GM23338 (cell line): ENCODE measurements at regions not wholly inside any gene's neighbourhood (a gene's known extent, or its start where the extent isn't known, plus 50 kb on each side); places are given as distances from the start of the nearest gene placed in this dataset.

ENCODE experiments used
- ATAC-seq: fragments of 200-7000 bp; cut with Tn5 transposase; 3 replicates; pipeline ENCODE4 v1.9.1; 2020
- DNase-seq: peaks from one replicate; pipeline ENCODE4 v3.0.0-alpha.2; 2015; ENCODE audit warnings: low spot score
- H2AFZ ChIP-seq: fragments of 200-600 bp; sonication (generic); 2 replicates; pipeline ENCODE4 v1.8.0; 2016; ENCODE audit warnings: antibody characterized with exemption, mild to moderate bottlenecking, moderate library complexity
- H3F3A ChIP-seq: fragments of 200-600 bp; sonication (generic); replicated peaks from 2 replicates; pipeline ENCODE4 v1.8.0; 2017; ENCODE audit warnings: antibody characterized with exemption, mixed run types, low read depth
- H3K27ac ChIP-seq: fragments of 200-600 bp; sonication (generic); 2 replicates; pipeline ENCODE4 v1.6.1; 2016; ENCODE audit warnings: low read depth
- H3K27me3 ChIP-seq: fragments of 200-600 bp; sonication (generic); 2 replicates; pipeline ENCODE4 v1.8.0; 2016; ENCODE audit warnings: mild to moderate bottlenecking, mixed run types, moderate library complexity; ENCODE audit not compliant: insufficient read depth
- H3K36me3 ChIP-seq: fragments of 200-600 bp; sonication (generic); 2 replicates; pipeline ENCODE4 v1.8.0; 2016; ENCODE audit warnings: mild to moderate bottlenecking; ENCODE audit not compliant: insufficient read depth
- H3K4me1 ChIP-seq: fragments of 200-600 bp; sonication (generic); 2 replicates; pipeline ENCODE4 v1.8.0; 2016; ENCODE audit warnings: mild to moderate bottlenecking, moderate library complexity; ENCODE audit not compliant: insufficient read depth
- H3K4me2 ChIP-seq: fragments of 200-600 bp; sonication (generic); 2 replicates; pipeline ENCODE4 v1.7.1; 2017; ENCODE audit warnings: mixed run types
- H3K4me3 ChIP-seq: fragments of 200-600 bp; sonication (generic); 2 replicates; pipeline ENCODE4 v1.6.1; 2016; ENCODE audit warnings: mixed run types
- H3K79me2 ChIP-seq: fragments of 200-600 bp; sonication (generic); replicated peaks from 2 replicates; pipeline ENCODE4 v1.8.0; 2017; ENCODE audit warnings: mild to moderate bottlenecking; ENCODE audit not compliant: insufficient read depth
- H3K9me2 ChIP-seq: fragments of 200-600 bp; sonication (generic); 2 replicates; pipeline ENCODE4 v1.8.0; 2017; ENCODE audit not compliant: insufficient read depth
- H4K20me1 ChIP-seq: fragments of 200-600 bp; sonication (generic); replicated peaks from 2 replicates; pipeline ENCODE4 v1.8.0; 2017; ENCODE audit warnings: mild to moderate bottlenecking; ENCODE audit not compliant: insufficient read depth
- H3K27ac Mint-ChIP-seq: 2 replicates; pipeline ENCODE4 v1.8.0; 2020; ENCODE audit warnings: inconsistent platforms, mild to moderate bottlenecking, moderate library complexity, mixed read lengths
- H3K27me3 Mint-ChIP-seq: 3 replicates; pipeline ENCODE4 v1.8.0; 2022; ENCODE audit warnings: low read depth, mild to moderate bottlenecking, moderate library complexity, mixed read lengths, inconsistent platforms; ENCODE audit not compliant: insufficient read depth, poor library complexity
- H3K36me3 Mint-ChIP-seq: 3 replicates; pipeline ENCODE4 v1.8.0; 2021; ENCODE audit warnings: low read depth, mild to moderate bottlenecking, inconsistent platforms, moderate library complexity, mixed read lengths
- H3K4me1 Mint-ChIP-seq: 3 replicates; pipeline ENCODE4 v1.8.0; 2020; ENCODE audit warnings: mild to moderate bottlenecking, inconsistent platforms, mixed read lengths
- H3K4me3 Mint-ChIP-seq: 3 replicates; pipeline ENCODE4 v1.8.0; 2021; ENCODE audit warnings: moderate library complexity, mild to moderate bottlenecking, inconsistent platforms, mixed read lengths
- H3K9me3 Mint-ChIP-seq: 3 replicates; pipeline ENCODE4 v1.8.0; 2020; ENCODE audit warnings: moderate library complexity, mild to moderate bottlenecking, inconsistent platforms, mixed read lengths
- CREB1 ChIP-seq: fragments of 250-450 bp; sonication (Bioruptor Pico); IDR thresholded peaks from 2 replicates; pipeline ENCODE4 v1.5.0; 2020; ENCODE audit warnings: low read depth, mild to moderate bottlenecking, moderate library complexity
- CTCF ChIP-seq, 2 experiments: fragments of 200-600 bp in 1 of 2; sonication (generic) in 1 of 2; conservative IDR thresholded peaks; 2 replicates each; pipeline versions ENCODE4 v1.5.1 to v1.6.1; 2016 to 2017; ENCODE audit warnings: antibody characterized with exemption in 2 of 2, low read depth in 2 of 2, mild to moderate bottlenecking in 2 of 2, moderate library complexity in 1 of 2
- ETS1 ChIP-seq: IDR thresholded peaks from 2 replicates; pipeline ENCODE4 v1.6.1; 2016; ENCODE audit warnings: antibody characterized with exemption
- EZH2 ChIP-seq: fragments of 200-600 bp; sonication (generic); IDR thresholded peaks from one replicate; pipeline ENCODE4 v1.8.0; 2017; ENCODE audit warnings: antibody characterized with exemption, mild to moderate bottlenecking, low read depth; ENCODE audit not compliant: unreplicated experiment
- EZH2phosphoT487 ChIP-seq: fragments of 200-600 bp; sonication (generic); IDR thresholded peaks from one replicate; pipeline ENCODE4 v1.8.1; 2018; ENCODE audit warnings: antibody characterized with exemption; ENCODE audit not compliant: unreplicated experiment
- POLR2AphosphoS5 ChIP-seq: IDR thresholded peaks from 2 replicates; pipeline ENCODE4 v1.6.1; 2016; ENCODE audit warnings: antibody characterized with exemption, low read depth
- STAT1 ChIP-seq: IDR thresholded peaks from one replicate; pipeline ENCODE4 v1.6.1; 2016; ENCODE audit warnings: antibody characterized with exemption; ENCODE audit not compliant: unreplicated experiment
- ZNF114 ChIP-seq: fragments of 250-450 bp; sonication (Bioruptor Pico); IDR thresholded peaks from 2 replicates; pipeline ENCODE4 v1.5.0; 2020; ENCODE audit warnings: mild to moderate bottlenecking, moderate library complexity
- ZNF331 ChIP-seq: fragments of 250-450 bp; sonication (Bioruptor Pico); IDR thresholded peaks from 2 replicates; pipeline ENCODE4 v1.5.0; 2020; ENCODE audit warnings: low read depth, mild to moderate bottlenecking, moderate library complexity
- TF ChIP-seq, protein P1 (sequence below): IDR thresholded peaks from one replicate; pipeline ENCODE4 v1.6.1; 2018; ENCODE audit warnings: antibody characterized with exemption; ENCODE audit not compliant: unreplicated experiment

GRCh38 chr11:91776655-91777054 is 448.0 kb upstream of the FAT3 start (continued):
- TF ChIP-seq, protein P1, sequence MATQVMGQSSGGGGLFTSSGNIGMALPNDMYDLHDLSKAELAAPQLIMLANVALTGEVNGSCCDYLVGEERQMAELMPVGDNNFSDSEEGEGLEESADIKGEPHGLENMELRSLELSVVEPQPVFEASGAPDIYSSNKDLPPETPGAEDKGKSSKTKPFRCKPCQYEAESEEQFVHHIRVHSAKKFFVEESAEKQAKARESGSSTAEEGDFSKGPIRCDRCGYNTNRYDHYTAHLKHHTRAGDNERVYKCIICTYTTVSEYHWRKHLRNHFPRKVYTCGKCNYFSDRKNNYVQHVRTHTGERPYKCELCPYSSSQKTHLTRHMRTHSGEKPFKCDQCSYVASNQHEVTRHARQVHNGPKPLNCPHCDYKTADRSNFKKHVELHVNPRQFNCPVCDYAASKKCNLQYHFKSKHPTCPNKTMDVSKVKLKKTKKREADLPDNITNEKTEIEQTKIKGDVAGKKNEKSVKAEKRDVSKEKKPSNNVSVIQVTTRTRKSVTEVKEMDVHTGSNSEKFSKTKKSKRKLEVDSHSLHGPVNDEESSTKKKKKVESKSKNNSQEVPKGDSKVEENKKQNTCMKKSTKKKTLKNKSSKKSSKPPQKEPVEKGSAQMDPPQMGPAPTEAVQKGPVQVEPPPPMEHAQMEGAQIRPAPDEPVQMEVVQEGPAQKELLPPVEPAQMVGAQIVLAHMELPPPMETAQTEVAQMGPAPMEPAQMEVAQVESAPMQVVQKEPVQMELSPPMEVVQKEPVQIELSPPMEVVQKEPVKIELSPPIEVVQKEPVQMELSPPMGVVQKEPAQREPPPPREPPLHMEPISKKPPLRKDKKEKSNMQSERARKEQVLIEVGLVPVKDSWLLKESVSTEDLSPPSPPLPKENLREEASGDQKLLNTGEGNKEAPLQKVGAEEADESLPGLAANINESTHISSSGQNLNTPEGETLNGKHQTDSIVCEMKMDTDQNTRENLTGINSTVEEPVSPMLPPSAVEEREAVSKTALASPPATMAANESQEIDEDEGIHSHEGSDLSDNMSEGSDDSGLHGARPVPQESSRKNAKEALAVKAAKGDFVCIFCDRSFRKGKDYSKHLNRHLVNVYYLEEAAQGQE, result no peak

DNA sequence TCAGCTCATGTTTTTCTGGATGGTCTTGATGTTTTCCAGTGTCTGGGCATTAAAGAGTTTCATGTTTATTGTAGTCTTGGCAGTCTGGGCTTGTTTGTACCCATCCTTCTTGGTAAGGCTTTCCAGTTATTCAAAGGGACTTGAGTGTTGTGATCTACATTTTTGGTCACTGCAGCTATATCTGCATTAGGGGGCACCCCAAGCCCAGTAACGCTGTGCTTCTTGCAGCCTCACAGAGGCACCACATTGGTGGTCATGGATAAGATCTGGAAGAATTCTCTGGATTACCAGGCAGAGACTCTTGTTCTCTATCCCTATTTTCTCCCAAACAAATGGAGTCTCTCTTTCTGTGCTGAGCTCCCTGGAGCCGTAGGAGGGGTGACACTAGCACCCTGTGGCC is 451.5 kb upstream of the FAT3 start:
- TF ChIP-seq CTCF (conservative IDR thresholded peaks at IDR 0.05; ENCODE audit: low read depth in 2 of 2) (peak; percentile 65 to 83), CREB1 (CRISPR knock-in tag) (no peak)
- Histone ChIP-seq H3K36me3 (no peaks in the 10 kb centered on the region), H3K9me2 (peaks cover 9% of the 10 kb centered on the region; the same call in 1 of the 2 replicates), H3K27ac (no peak overlapping the region), H4K20me1 (no peaks in the 10 kb centered on the region), H3F3A (no peaks in the 10 kb centered on the region), H3K79me2 (no peaks in the 10 kb centered on the region), H3K4me2 (no peak overlapping the region), H3K4me3 (no peak overlapping the region), H3K4me1 (no peaks in the 10 kb centered on the region), H3K27me3 (no peaks in the 10 kb centered on the region), H2AFZ (0 out of 2 replicates have a peak overlapping the region, but pooled peaks have one; percentile 45)
- H3K36me3 Mint-ChIP-seq, result peaks cover 3% of the 10 kb centered on the region; the same call in 2 of the 3 replicates
- H3K27ac Mint-ChIP-seq, result no peak overlapping the region
- peak; percentile 53 for DNase-seq
- H3K4me1 Mint-ChIP-seq, result no peaks in the 10 kb centered on the region; the same call in 2 of the 3 replicates
- ATAC-seq, result peak; percentile 61; the same call in 2 of the 3 replicates
- H3K4me3 Mint-ChIP-seq, result no peak overlapping the region
- H3K9me3 Mint-ChIP-seq, result peaks cover 5% of the 10 kb centered on the region; the same call in 2 of the 3 replicates
- peaks cover 5% of the 10 kb centered on the region for H3K27me3 Mint-ChIP-seq

- Mint-ChIP-seq H3K4me1 (no peaks in the 10 kb centered on the region; the same call in 2 of the 3 replicates), H3K4me3 (no peak overlapping the region), H3K27me3 (peaks cover 5% of the 10 kb centered on the region), H3K9me3 (peaks cover 5% of the 10 kb centered on the region; the same call in 2 of the 3 replicates), H3K36me3 (peaks cover 3% of the 10 kb centered on the region; the same call in 2 of the 3 replicates), H3K27ac (no peak overlapping the region)
- H3K4me3 ChIP-seq, result no peak overlapping the region
- H3F3A ChIP-seq, result no peaks in the 10 kb centered on the region
- H2AFZ ChIP-seq, result no peak overlapping the region
- no peak overlapping the region for H3K4me2 ChIP-seq
- H3K27me3 ChIP-seq, result no peaks in the 10 kb centered on the region
- DNase-seq (no peak), ATAC-seq (no peak)
- H3K36me3 ChIP-seq, result no peaks in the 10 kb centered on the region
- no peaks in the 10 kb centered on the region for H3K79me2 ChIP-seq
- H3K9me2 ChIP-seq, result peaks cover 8% of the 10 kb centered on the region; the same call in 1 of the 2 replicates
- no peaks in the 10 kb centered on the region for H4K20me1 ChIP-seq
- H3K4me1 ChIP-seq, result no peaks in the 10 kb centered on the region
- no peak overlapping the region for H3K27ac ChIP-seq
- TF ChIP-seq, protein P1, result no peak
- no peak for TF ChIP-seq POLR2AphosphoS5
- no peak for TF ChIP-seq ZNF331 (CRISPR knock-in tag)
- no peak for TF ChIP-seq ETS1
- no peak for TF ChIP-seq ZNF114 (CRISPR knock-in tag)
- TF ChIP-seq EZH2phosphoT487, result no peak
- TF ChIP-seq STAT1, result no peak
- no peak for TF ChIP-seq CTCF (conservative IDR thresholded peaks at IDR 0.05; ENCODE audit: low read depth in 2 of 2)
- TF ChIP-seq EZH2, result no peak
Observed at GRCh38 chr11:91771961-91772360, 452.7 kb upstream of the FAT3 start.
